Lung (tissue), 11 donors: ENCODE measurements at regions not wholly inside any gene's neighbourhood (a gene's known extent, or its start where the extent isn't known, plus 50 kb on each side); places are given as distances from the start of the nearest gene placed in this dataset.

ENCODE experiments used
- ATAC-seq: fragments of 200-7000 bp; cut with Tn5 transposase; one replicate; pipeline ENCODE4 v1.9.1; 2020; ENCODE audit warnings: moderate number of reproducible peaks; ENCODE audit not compliant: insufficient read depth, low FRiP score
- DNase-seq, 3 donors: peaks; one replicate each; pipeline ENCODE4 v3.0.0-alpha.2; 2013 to 2017
- H3K27ac ChIP-seq, 2 donors: one replicate each; pipeline ENCODE4 v1.5.1; 2013; ENCODE audit warnings: mild to moderate bottlenecking in 2 of 2, moderate library complexity in 2 of 2, control low read depth in 1 of 2, inconsistent platforms in 1 of 2, low read depth in 1 of 2, low read length in 1 of 2
- H3K27me3 ChIP-seq, 3 donors: one replicate each; pipeline ENCODE4 v1.5.1; 2013; ENCODE audit warnings: low read length in 2 of 3; ENCODE audit not compliant: control insufficient read depth in 3 of 3, insufficient read depth in 3 of 3
- H3K36me3 ChIP-seq, 4 donors: one replicate each; pipeline ENCODE4 v1.5.1; 2013; ENCODE audit warnings: low read length in 4 of 4, mild to moderate bottlenecking in 1 of 4, moderate library complexity in 1 of 4; ENCODE audit not compliant: control insufficient read depth in 4 of 4, insufficient read depth in 4 of 4
- H3K4me1 ChIP-seq, 5 donors: one replicate each; pipeline ENCODE4 v1.5.1; 2013; ENCODE audit warnings: low read length in 5 of 5, mild to moderate bottlenecking in 2 of 5, moderate library complexity in 1 of 5; ENCODE audit not compliant: control insufficient read depth in 5 of 5, insufficient read depth in 5 of 5
- H3K4me3 ChIP-seq: one replicate; pipeline ENCODE4 v1.5.1; 2013; ENCODE audit warnings: mild to moderate bottlenecking, control low read depth, moderate library complexity
- H3K9ac ChIP-seq, 2 donors: one replicate each; pipeline ENCODE4 v1.5.1; 2013; ENCODE audit warnings: low read length in 2 of 2, control low read depth in 1 of 2; ENCODE audit not compliant: insufficient read depth in 1 of 2
- H3K9me3 ChIP-seq, 4 donors: one replicate each; pipeline ENCODE4 v1.5.1; 2013; ENCODE audit warnings: low read length in 3 of 4, mild to moderate bottlenecking in 1 of 4, moderate library complexity in 1 of 4; ENCODE audit not compliant: control insufficient read depth in 4 of 4, insufficient read depth in 3 of 4
- WGBS, 2 donors: extraction: QIAGEN DNeasy Blood & Tissue Kit; methylation state at CpG; one replicate each; pipeline ENCODE4 v1.1.7; 2013; 5-methylcytosine and 5-hydroxymethylcytosine counted together
- TF ChIP-seq, protein P1 (sequence below): IDR thresholded peaks from 2 replicates; pipeline ENCODE4 v1.5.1; 2012; ENCODE audit warnings: mild to moderate bottlenecking; ENCODE audit errors: control extremely low read depth, extremely low read depth
- donor health status: control.
- donor health status: control.
- donor health status: Bipolar disorder and iron deficiency.
- donor health status: healthy.
- donor health status: DM: yes; HTN: yes; CAD: no.

- peaks cover 0 to 3% (median 0%) of the 10 kb centered on the region in 3 donors for H3K27me3 ChIP-seq
- H3K4me3 ChIP-seq = no peak overlapping the region
- no peak for DNase-seq
- no peak overlapping the region for H3K27ac ChIP-seq
- no peaks in the 10 kb centered on the region for H3K4me1 ChIP-seq
- TF ChIP-seq, protein P1, sequence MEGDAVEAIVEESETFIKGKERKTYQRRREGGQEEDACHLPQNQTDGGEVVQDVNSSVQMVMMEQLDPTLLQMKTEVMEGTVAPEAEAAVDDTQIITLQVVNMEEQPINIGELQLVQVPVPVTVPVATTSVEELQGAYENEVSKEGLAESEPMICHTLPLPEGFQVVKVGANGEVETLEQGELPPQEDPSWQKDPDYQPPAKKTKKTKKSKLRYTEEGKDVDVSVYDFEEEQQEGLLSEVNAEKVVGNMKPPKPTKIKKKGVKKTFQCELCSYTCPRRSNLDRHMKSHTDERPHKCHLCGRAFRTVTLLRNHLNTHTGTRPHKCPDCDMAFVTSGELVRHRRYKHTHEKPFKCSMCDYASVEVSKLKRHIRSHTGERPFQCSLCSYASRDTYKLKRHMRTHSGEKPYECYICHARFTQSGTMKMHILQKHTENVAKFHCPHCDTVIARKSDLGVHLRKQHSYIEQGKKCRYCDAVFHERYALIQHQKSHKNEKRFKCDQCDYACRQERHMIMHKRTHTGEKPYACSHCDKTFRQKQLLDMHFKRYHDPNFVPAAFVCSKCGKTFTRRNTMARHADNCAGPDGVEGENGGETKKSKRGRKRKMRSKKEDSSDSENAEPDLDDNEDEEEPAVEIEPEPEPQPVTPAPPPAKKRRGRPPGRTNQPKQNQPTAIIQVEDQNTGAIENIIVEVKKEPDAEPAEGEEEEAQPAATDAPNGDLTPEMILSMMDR = no peak
- 88 to 91% methylated on average over 2 of the region's 2 CpGs for WGBS, 2 donors
- no peaks in the 10 kb centered on the region for H3K9me3 ChIP-seq
- no peaks in the 10 kb centered on the region for H3K36me3 ChIP-seq
- ATAC-seq = no peak
- no peak overlapping the region for H3K9ac ChIP-seq
Measured at GRCh38 chr5:167769846-167770413, 521.5 kb upstream of the WWC1 start.

GRCh38 chr5:167770461-167770860 is 521.0 kb upstream of the WWC1 start:
- ATAC-seq (no peak), DNase-seq (no peak)
- Histone ChIP-seq H3K4me1 (no peaks in the 10 kb centered on the region), H3K9me3 (no peaks in the 10 kb centered on the region), H3K36me3 (no peaks in the 10 kb centered on the region), H3K27me3 (peaks cover 0 to 3% (median 0%) of the 10 kb centered on the region in 3 donors), H3K9ac (no peak overlapping the region), H3K27ac (no peak overlapping the region), H3K4me3 (no peak overlapping the region)
- TF ChIP-seq, protein P1 = no peak
- 80 to 81% methylated on average over 5 of the region's 5 CpGs for WGBS, 2 donors

- H3K36me3 ChIP-seq = no peaks in the 10 kb centered on the region
- WGBS, 2 donors = 91 to 94% methylated on average over 6 of the region's 6 CpGs
- no peak for DNase-seq
- ATAC-seq = no peak
- no peaks in the 10 kb centered on the region for H3K9me3 ChIP-seq
- TF ChIP-seq, protein P1 = no peak
- H3K4me1 ChIP-seq = peaks cover 0 to under 1% (median 0%) of the 10 kb centered on the region in 5 donors
- no peak overlapping the region for H3K27ac ChIP-seq
- no peak overlapping the region for H3K9ac ChIP-seq
- H3K4me3 ChIP-seq = no peak overlapping the region
- H3K27me3 ChIP-seq = peaks cover 0 to 3% (median 0%) of the 10 kb centered on the region in 3 donors
Measured at GRCh38 chr5:167771571-167771970, 519.9 kb upstream of the WWC1 start.
